WTC11 (cell line): ENCODE measurements at regions not wholly inside any gene's neighbourhood (a gene's known extent, or its start where the extent isn't known, plus 50 kb on each side); places are given as distances from the start of the nearest gene placed in this dataset.
A peak's percentile ranks its signal among the peaks of the same experiment; 100 is the strongest.

Source experiments
- ATAC-seq: fragments of 200-7000 bp; cut with Tn5 transposase; 2 replicates; pipeline ENCODE4 v1.10.0; 2021; ENCODE audit warnings: mild to moderate bottlenecking, moderate library complexity
- CTCF ChIA-PET: fragments of 300-600 bp; sonication (Branson Sonifier 250); formaldehyde crosslinking; loops from one replicate; lab custom pipeline; 2021; ENCODE audit warnings: antibody characterized with exemption; lab: Charles Lee
- POLR2A ChIA-PET: fragments of 350-600 bp; sonication (Branson Sonifier 250); formaldehyde crosslinking; loops from one replicate; lab custom pipeline; 2021; ENCODE audit warnings: antibody characterized with exemption; lab: Charles Lee
- DNase-seq: peaks from one replicate; pipeline ENCODE4 v3.0.0; 2021; ENCODE audit warnings: low spot score
- H3K27ac Mint-ChIP-seq: 2 replicates; pipeline ENCODE4 v1.8.0; 2021; ENCODE audit warnings: mixed read lengths
- H3K27me3 Mint-ChIP-seq: 2 replicates; pipeline ENCODE4 v1.8.0; 2021; ENCODE audit warnings: low read depth, mild to moderate bottlenecking, moderate library complexity, mixed read lengths
- H3K36me3 Mint-ChIP-seq: 2 replicates; pipeline ENCODE4 v1.8.0; 2021; ENCODE audit warnings: mixed read lengths
- H3K4me1 Mint-ChIP-seq: 2 replicates; pipeline ENCODE4 v1.8.0; 2022; ENCODE audit warnings: mixed read lengths
- H3K4me3 Mint-ChIP-seq: 2 replicates; pipeline ENCODE4 v1.8.0; 2021; ENCODE audit warnings: mild to moderate bottlenecking, moderate library complexity, mixed read lengths
- H3K9me3 Mint-ChIP-seq: 2 replicates; pipeline ENCODE4 v1.8.0; 2021; ENCODE audit warnings: mixed read lengths
- CREM ChIP-seq: sonication (generic); formaldehyde crosslinking; IDR thresholded peaks from 2 replicates; pipeline ENCODE4 v1.8.1; 2022; ENCODE audit warnings: mild to moderate bottlenecking, missing genetic modification reagents, moderate library complexity
- FOXJ3 ChIP-seq: sonication (generic); formaldehyde crosslinking; IDR thresholded peaks from 2 replicates; pipeline ENCODE4 v1.9.0; 2021; ENCODE audit warnings: missing genetic modification reagents, mild to moderate bottlenecking, borderline replicate concordance
- FOXK1 ChIP-seq: sonication (generic); formaldehyde crosslinking; IDR thresholded peaks from 2 replicates; pipeline ENCODE4 v1.8.0; 2022; ENCODE audit warnings: mild to moderate bottlenecking, moderate library complexity, missing genetic modification reagents
- FOXP1 ChIP-seq: sonication (generic); formaldehyde crosslinking; IDR thresholded peaks from 2 replicates; pipeline ENCODE4 v1.8.0; 2022; ENCODE audit warnings: missing genetic modification reagents, mild to moderate bottlenecking, moderate library complexity, borderline replicate concordance
- GABPB1 ChIP-seq: sonication (generic); formaldehyde crosslinking; IDR thresholded peaks from 2 replicates; pipeline ENCODE4 v1.8.1; 2023; ENCODE audit warnings: mild to moderate bottlenecking, missing genetic modification reagents
- GTF2I ChIP-seq: fragments of 250-450 bp; sonication (Bioruptor Pico); conservative IDR thresholded peaks from 2 replicates; pipeline ENCODE4 v1.4.0; 2021; ENCODE audit warnings: mild to moderate bottlenecking
- JAZF1 ChIP-seq: fragments of 250-450 bp; sonication (Bioruptor Pico); IDR thresholded peaks from 2 replicates; pipeline ENCODE4 v1.9.0; 2021; ENCODE audit warnings: moderate library complexity, mild to moderate bottlenecking, inconsistent platforms
- MAX ChIP-seq: sonication (generic); formaldehyde crosslinking; IDR thresholded peaks from 2 replicates; pipeline ENCODE4 v1.8.0; 2022; ENCODE audit warnings: mild to moderate bottlenecking, missing genetic modification reagents
- MXD4 ChIP-seq: fragments of 250-450 bp; sonication (Bioruptor Pico); IDR thresholded peaks from 2 replicates; pipeline ENCODE4 v1.8.0; 2021; ENCODE audit warnings: mild to moderate bottlenecking, moderate library complexity, borderline replicate concordance
- SMAD3 ChIP-seq: sonication (generic); formaldehyde crosslinking; IDR thresholded peaks from 2 replicates; pipeline ENCODE4 v1.8.0; 2022; ENCODE audit warnings: missing genetic modification reagents, mild to moderate bottlenecking, borderline replicate concordance
- USF1 ChIP-seq: sonication (generic); formaldehyde crosslinking; IDR thresholded peaks from 2 replicates; pipeline ENCODE4 v1.8.0; 2022; ENCODE audit warnings: mild to moderate bottlenecking, missing genetic modification reagents
- ZBTB21 ChIP-seq: sonication (generic); formaldehyde crosslinking; IDR thresholded peaks from 2 replicates; pipeline ENCODE4 v1.8.1; 2023; ENCODE audit warnings: mild to moderate bottlenecking, missing genetic modification reagents, borderline replicate concordance
- ZNF219 ChIP-seq: sonication (generic); formaldehyde crosslinking; IDR thresholded peaks from 2 replicates; pipeline ENCODE4 v1.8.0; 2023; ENCODE audit warnings: missing genetic modification reagents, mild to moderate bottlenecking, borderline replicate concordance
- ZNF317 ChIP-seq: sonication (generic); formaldehyde crosslinking; IDR thresholded peaks from 2 replicates; pipeline ENCODE4 v1.8.1; 2023; ENCODE audit warnings: low read depth, mild to moderate bottlenecking, moderate library complexity, missing genetic modification reagents, borderline replicate concordance
- ZNF396 ChIP-seq: fragments of 250-450 bp; sonication (Bioruptor Pico); IDR thresholded peaks from 2 replicates; pipeline ENCODE4 v1.8.0; 2021; ENCODE audit warnings: mild to moderate bottlenecking, moderate library complexity, borderline replicate concordance
- ZNF423 ChIP-seq: fragments of 250-450 bp; sonication (Bioruptor Pico); IDR thresholded peaks from 2 replicates; pipeline ENCODE4 v2.1.2; 2022; ENCODE audit warnings: mild to moderate bottlenecking, moderate library complexity
- TF ChIP-seq, protein P1 (sequence below): sonication (generic); formaldehyde crosslinking; IDR thresholded peaks from 2 replicates; pipeline ENCODE4 v1.8.1; 2022; ENCODE audit warnings: missing genetic modification reagents, borderline replicate concordance
- TF ChIP-seq, protein P2 (sequence below): fragments of 200-600 bp; IDR thresholded peaks from 2 replicates; pipeline ENCODE4 v1.8.0; 2022; ENCODE audit warnings: antibody characterized with exemption
- TF ChIP-seq, protein P3 (sequence below): sonication (generic); formaldehyde crosslinking; IDR thresholded peaks from 2 replicates; pipeline ENCODE4 v1.8.0; 2023; ENCODE audit warnings: missing genetic modification reagents, mild to moderate bottlenecking, borderline replicate concordance
- TF ChIP-seq, protein P4 (sequence below): sonication (generic); formaldehyde crosslinking; conservative IDR thresholded peaks from 2 replicates; pipeline ENCODE4 v1.8.1; 2023; ENCODE audit warnings: mild to moderate bottlenecking, low read depth, missing genetic modification reagents, moderate library complexity
- TF ChIP-seq, protein P5 (sequence below): fragments of 250-450 bp; sonication (Bioruptor Pico); IDR thresholded peaks from 2 replicates; pipeline ENCODE4 v1.9.0; 2021; ENCODE audit warnings: mild to moderate bottlenecking

GRCh38 chr7:31186202-31186601 is 134.1 kb downstream of the ADCYAP1R1 start:
- no peaks in the 10 kb centered on the region for H3K36me3 Mint-ChIP-seq
- peaks cover 5% of the 10 kb centered on the region; the same call in 1 of the 2 replicates for H3K4me1 Mint-ChIP-seq
- DNase-seq (no peak), ATAC-seq (peak; percentile 36)
- ChIA-PET POLR2A (no interaction called here), CTCF (interaction anchor here (1.0 to 1.5 kb wide), 5 partner anchors 52 to 447 kb away, joined by 3 to 8 read pairs (median 5); no protein-coding TSS in a partner anchor)
- H3K27me3 Mint-ChIP-seq, result no peaks in the 10 kb centered on the region; the same call in 1 of the 2 replicates
- no peak overlapping the region for H3K27ac Mint-ChIP-seq
- no peak overlapping the region for H3K4me3 Mint-ChIP-seq
- TF ChIP-seq MAX (CRISPR knock-in tag) (no peak), ZNF396 (no peak), FOXK1 (CRISPR knock-in tag) (no peak), ZBTB21 (no peak), GTF2I (CRISPR knock-in tag) (no peak), ZNF219 (CRISPR knock-in tag) (no peak), SMAD3 (CRISPR knock-in tag) (no peak), FOXJ3 (CRISPR knock-in tag) (no peak), GABPB1 (CRISPR knock-in tag) (no peak), USF1 (CRISPR knock-in tag) (no peak)
- TF ChIP-seq, protein P1, sequence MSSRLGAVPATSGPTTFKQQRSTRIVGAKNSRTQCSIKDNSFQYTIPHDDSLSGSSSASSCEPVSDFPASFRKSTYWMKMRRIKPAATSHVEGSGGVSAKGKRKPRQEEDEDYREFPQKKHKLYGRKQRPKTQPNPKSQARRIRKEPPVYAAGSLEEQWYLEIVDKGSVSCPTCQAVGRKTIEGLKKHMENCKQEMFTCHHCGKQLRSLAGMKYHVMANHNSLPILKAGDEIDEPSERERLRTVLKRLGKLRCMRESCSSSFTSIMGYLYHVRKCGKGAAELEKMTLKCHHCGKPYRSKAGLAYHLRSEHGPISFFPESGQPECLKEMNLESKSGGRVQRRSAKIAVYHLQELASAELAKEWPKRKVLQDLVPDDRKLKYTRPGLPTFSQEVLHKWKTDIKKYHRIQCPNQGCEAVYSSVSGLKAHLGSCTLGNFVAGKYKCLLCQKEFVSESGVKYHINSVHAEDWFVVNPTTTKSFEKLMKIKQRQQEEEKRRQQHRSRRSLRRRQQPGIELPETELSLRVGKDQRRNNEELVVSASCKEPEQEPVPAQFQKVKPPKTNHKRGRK, result no peak
- TF ChIP-seq, protein P2, sequence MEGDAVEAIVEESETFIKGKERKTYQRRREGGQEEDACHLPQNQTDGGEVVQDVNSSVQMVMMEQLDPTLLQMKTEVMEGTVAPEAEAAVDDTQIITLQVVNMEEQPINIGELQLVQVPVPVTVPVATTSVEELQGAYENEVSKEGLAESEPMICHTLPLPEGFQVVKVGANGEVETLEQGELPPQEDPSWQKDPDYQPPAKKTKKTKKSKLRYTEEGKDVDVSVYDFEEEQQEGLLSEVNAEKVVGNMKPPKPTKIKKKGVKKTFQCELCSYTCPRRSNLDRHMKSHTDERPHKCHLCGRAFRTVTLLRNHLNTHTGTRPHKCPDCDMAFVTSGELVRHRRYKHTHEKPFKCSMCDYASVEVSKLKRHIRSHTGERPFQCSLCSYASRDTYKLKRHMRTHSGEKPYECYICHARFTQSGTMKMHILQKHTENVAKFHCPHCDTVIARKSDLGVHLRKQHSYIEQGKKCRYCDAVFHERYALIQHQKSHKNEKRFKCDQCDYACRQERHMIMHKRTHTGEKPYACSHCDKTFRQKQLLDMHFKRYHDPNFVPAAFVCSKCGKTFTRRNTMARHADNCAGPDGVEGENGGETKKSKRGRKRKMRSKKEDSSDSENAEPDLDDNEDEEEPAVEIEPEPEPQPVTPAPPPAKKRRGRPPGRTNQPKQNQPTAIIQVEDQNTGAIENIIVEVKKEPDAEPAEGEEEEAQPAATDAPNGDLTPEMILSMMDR, result no peak
- TF ChIP-seq, protein P3, sequence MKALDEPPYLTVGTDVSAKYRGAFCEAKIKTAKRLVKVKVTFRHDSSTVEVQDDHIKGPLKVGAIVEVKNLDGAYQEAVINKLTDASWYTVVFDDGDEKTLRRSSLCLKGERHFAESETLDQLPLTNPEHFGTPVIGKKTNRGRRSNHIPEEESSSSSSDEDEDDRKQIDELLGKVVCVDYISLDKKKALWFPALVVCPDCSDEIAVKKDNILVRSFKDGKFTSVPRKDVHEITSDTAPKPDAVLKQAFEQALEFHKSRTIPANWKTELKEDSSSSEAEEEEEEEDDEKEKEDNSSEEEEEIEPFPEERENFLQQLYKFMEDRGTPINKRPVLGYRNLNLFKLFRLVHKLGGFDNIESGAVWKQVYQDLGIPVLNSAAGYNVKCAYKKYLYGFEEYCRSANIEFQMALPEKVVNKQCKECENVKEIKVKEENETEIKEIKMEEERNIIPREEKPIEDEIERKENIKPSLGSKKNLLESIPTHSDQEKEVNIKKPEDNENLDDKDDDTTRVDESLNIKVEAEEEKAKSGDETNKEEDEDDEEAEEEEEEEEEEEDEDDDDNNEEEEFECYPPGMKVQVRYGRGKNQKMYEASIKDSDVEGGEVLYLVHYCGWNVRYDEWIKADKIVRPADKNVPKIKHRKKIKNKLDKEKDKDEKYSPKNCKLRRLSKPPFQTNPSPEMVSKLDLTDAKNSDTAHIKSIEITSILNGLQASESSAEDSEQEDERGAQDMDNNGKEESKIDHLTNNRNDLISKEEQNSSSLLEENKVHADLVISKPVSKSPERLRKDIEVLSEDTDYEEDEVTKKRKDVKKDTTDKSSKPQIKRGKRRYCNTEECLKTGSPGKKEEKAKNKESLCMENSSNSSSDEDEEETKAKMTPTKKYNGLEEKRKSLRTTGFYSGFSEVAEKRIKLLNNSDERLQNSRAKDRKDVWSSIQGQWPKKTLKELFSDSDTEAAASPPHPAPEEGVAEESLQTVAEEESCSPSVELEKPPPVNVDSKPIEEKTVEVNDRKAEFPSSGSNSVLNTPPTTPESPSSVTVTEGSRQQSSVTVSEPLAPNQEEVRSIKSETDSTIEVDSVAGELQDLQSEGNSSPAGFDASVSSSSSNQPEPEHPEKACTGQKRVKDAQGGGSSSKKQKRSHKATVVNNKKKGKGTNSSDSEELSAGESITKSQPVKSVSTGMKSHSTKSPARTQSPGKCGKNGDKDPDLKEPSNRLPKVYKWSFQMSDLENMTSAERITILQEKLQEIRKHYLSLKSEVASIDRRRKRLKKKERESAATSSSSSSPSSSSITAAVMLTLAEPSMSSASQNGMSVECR, result no peak
- H3K9me3 Mint-ChIP-seq, result peaks cover 16% of the 10 kb centered on the region

- POLR2A ChIA-PET, result no interaction called here
- Mint-ChIP-seq H3K9me3 (no peaks in the 10 kb centered on the region), H3K36me3 (no peaks in the 10 kb centered on the region), H3K4me1 (no peaks in the 10 kb centered on the region), H3K27me3 (no peaks in the 10 kb centered on the region), H3K27ac (no peak overlapping the region), H3K4me3 (no peak overlapping the region)
- ATAC-seq (peak; percentile 52), DNase-seq (no peak)
- CTCF ChIA-PET, result interaction anchor here (0.6 to 2.0 kb wide), 7 partner anchors 13 to 457 kb away, joined by 3 to 7 read pairs (median 3); no protein-coding TSS in a partner anchor
- TF ChIP-seq JAZF1 (CRISPR knock-in tag) (no peak), FOXJ3 (CRISPR knock-in tag) (no peak), FOXP1 (CRISPR knock-in tag) (no peak), GTF2I (CRISPR knock-in tag) (no peak), MXD4 (no peak), CREM (CRISPR knock-in tag) (no peak), ZNF317 (CRISPR knock-in tag) (no peak), ZNF423 (CRISPR knock-in tag) (no peak)
- TF ChIP-seq, protein P4, sequence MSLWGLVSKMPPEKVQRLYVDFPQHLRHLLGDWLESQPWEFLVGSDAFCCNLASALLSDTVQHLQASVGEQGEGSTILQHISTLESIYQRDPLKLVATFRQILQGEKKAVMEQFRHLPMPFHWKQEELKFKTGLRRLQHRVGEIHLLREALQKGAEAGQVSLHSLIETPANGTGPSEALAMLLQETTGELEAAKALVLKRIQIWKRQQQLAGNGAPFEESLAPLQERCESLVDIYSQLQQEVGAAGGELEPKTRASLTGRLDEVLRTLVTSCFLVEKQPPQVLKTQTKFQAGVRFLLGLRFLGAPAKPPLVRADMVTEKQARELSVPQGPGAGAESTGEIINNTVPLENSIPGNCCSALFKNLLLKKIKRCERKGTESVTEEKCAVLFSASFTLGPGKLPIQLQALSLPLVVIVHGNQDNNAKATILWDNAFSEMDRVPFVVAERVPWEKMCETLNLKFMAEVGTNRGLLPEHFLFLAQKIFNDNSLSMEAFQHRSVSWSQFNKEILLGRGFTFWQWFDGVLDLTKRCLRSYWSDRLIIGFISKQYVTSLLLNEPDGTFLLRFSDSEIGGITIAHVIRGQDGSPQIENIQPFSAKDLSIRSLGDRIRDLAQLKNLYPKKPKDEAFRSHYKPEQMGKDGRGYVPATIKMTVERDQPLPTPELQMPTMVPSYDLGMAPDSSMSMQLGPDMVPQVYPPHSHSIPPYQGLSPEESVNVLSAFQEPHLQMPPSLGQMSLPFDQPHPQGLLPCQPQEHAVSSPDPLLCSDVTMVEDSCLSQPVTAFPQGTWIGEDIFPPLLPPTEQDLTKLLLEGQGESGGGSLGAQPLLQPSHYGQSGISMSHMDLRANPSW (CRISPR knock-in tag), result no peak
- TF ChIP-seq, protein P5, sequence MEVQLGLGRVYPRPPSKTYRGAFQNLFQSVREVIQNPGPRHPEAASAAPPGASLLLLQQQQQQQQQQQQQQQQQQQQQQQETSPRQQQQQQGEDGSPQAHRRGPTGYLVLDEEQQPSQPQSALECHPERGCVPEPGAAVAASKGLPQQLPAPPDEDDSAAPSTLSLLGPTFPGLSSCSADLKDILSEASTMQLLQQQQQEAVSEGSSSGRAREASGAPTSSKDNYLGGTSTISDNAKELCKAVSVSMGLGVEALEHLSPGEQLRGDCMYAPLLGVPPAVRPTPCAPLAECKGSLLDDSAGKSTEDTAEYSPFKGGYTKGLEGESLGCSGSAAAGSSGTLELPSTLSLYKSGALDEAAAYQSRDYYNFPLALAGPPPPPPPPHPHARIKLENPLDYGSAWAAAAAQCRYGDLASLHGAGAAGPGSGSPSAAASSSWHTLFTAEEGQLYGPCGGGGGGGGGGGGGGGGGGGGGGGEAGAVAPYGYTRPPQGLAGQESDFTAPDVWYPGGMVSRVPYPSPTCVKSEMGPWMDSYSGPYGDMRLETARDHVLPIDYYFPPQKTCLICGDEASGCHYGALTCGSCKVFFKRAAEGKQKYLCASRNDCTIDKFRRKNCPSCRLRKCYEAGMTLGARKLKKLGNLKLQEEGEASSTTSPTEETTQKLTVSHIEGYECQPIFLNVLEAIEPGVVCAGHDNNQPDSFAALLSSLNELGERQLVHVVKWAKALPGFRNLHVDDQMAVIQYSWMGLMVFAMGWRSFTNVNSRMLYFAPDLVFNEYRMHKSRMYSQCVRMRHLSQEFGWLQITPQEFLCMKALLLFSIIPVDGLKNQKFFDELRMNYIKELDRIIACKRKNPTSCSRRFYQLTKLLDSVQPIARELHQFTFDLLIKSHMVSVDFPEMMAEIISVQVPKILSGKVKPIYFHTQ (CRISPR knock-in tag), result no peak
Measured at GRCh38 chr7:31175672-31176071, 123.6 kb downstream of the ADCYAP1R1 start.
